NCI-H2227 (cell line): ENCODE measurements at regions not wholly inside any gene's neighbourhood (a gene's known extent, or its start where the extent isn't known, plus 50 kb on each side); places are given as distances from the start of the nearest gene placed in this dataset.
"Not testable (repeated sequence)": the region's sequence is repeated elsewhere in the genome, so short reads cannot be mapped to it uniquely, and the experiment has no call there.

Experiments used
- DNase-seq: peaks from one replicate; lab custom pipeline; 2025; ENCODE audit not compliant: unreplicated experiment; lab: John Stamatoyannopoulos, UW

GRCh38 chr19:31054430-31054829, 294.8 kb downstream of the TSHZ3 start:
- DNase-seq: no peak

- DNase-seq: no peak
These were observed 299.8 kb downstream of the TSHZ3 start for GRCh38 chr19:31049431-31049830.

- no peak for DNase-seq
These were observed 303.2 kb downstream of the TSHZ3 start for GRCh38 chr19:31046024-31046423.

- no peak for DNase-seq
These were observed 307.8 kb downstream of the TSHZ3 start for GRCh38 chr19:31041461-31041860.

GRCh38 chr19:31039151-31039550, 310.1 kb downstream of the TSHZ3 start:
- DNase-seq: no peak

GRCh38 chr19:31037286-31037980, 311.8 kb downstream of the TSHZ3 start:
- DNase-seq: no peak

- DNase-seq: not testable (repeated sequence)
These were observed 317.8 kb downstream of the TSHZ3 start for GRCh38 chr19:31031455-31031854.

- no peak for DNase-seq
These were observed 326.2 kb downstream of the TSHZ3 start for GRCh38 chr19:31023038-31023437.

- DNase-seq: no peak
These were observed 330.3 kb downstream of the TSHZ3 start for GRCh38 chr19:31018936-31019335.

- DNase-seq: no peak
These were observed 333.5 kb downstream of the TSHZ3 start for GRCh38 chr19:31015778-31016177.

- no peak for DNase-seq
These were observed 334.6 kb downstream of the TSHZ3 start for GRCh38 chr19:31014668-31015067.

- no peak for DNase-seq
These were observed 335.7 kb downstream of the TSHZ3 start for GRCh38 chr19:31013384-31014020.

GRCh38 chr19:31002518-31003244, 346.6 kb downstream of the TSHZ3 start:
- no peak for DNase-seq

GRCh38 chr19:31001991-31002390, 347.2 kb downstream of the TSHZ3 start:
- DNase-seq: no peak

- DNase-seq: no peak
These were observed 348.3 kb downstream of the TSHZ3 start for GRCh38 chr19:31000913-31001312.

GRCh38 chr19:30999726-31000125, 349.5 kb downstream of the TSHZ3 start:
- no peak for DNase-seq

GRCh38 chr19:30997222-30997621, 352.0 kb downstream of the TSHZ3 start:
- DNase-seq: no peak

GRCh38 chr19:30978639-30979038, 370.6 kb downstream of the TSHZ3 start:
- DNase-seq: no peak

- DNase-seq: no peak
These were observed 379.6 kb downstream of the TSHZ3 start for GRCh38 chr19:30969591-30969990.

- DNase-seq: no peak
These were observed 380.3 kb downstream of the TSHZ3 start for GRCh38 chr19:30968841-30969399.

GRCh38 chr19:30968210-30968609, 381.0 kb downstream of the TSHZ3 start:
- DNase-seq: no peak

GRCh38 chr19:30966486-30966885, 382.8 kb downstream of the TSHZ3 start:
- no peak for DNase-seq
